ENCODE measurements at regions not wholly inside any gene's neighbourhood (a gene's known extent, or its start where the extent isn't known, plus 50 kb on each side); places are given as distances from the start of the nearest gene placed in this dataset.

DNA sequence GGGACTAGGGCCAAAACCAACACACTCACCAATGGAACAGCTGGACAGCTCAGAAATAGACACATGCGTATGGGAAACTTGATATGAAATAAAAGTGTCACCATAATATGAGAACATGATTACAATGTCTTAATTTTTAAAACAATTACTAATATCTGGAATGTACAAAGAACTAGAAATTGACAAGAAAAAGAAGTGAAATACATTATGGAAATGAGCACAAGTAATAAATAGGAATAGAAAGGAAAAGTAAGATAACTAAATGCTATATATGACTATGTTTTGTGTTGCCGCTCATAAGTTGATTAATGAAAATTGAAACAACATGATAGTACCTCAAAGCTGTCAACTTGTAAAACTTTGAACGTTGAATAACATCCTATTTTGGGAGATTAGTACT is 801.1 kb downstream of the SLITRK5 start:
- no peak for TF ChIP-seq POLR2A (IDR thresholded peaks at IDR 0.05)
- TF ChIP-seq, protein P1, sequence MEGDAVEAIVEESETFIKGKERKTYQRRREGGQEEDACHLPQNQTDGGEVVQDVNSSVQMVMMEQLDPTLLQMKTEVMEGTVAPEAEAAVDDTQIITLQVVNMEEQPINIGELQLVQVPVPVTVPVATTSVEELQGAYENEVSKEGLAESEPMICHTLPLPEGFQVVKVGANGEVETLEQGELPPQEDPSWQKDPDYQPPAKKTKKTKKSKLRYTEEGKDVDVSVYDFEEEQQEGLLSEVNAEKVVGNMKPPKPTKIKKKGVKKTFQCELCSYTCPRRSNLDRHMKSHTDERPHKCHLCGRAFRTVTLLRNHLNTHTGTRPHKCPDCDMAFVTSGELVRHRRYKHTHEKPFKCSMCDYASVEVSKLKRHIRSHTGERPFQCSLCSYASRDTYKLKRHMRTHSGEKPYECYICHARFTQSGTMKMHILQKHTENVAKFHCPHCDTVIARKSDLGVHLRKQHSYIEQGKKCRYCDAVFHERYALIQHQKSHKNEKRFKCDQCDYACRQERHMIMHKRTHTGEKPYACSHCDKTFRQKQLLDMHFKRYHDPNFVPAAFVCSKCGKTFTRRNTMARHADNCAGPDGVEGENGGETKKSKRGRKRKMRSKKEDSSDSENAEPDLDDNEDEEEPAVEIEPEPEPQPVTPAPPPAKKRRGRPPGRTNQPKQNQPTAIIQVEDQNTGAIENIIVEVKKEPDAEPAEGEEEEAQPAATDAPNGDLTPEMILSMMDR (IDR thresholded peaks at IDR 0.05), result no peak
